SK-N-SH treated with all-trans-retinoic acid at 6 μM for 48 hours (cell line): ENCODE measurements at regions not wholly inside any gene's neighbourhood (a gene's known extent, or its start where the extent isn't known, plus 50 kb on each side); places are given as distances from the start of the nearest gene placed in this dataset.

ENCODE experiments used
- ISL1 ChIP-seq: fragments of 250-450 bp; sonication (Bioruptor Pico); IDR thresholded peaks from 2 replicates; pipeline ENCODE4 v2.1.2; 2022; ENCODE audit warnings: mild to moderate bottlenecking, moderate library complexity
- TCF4 ChIP-seq: fragments of 250-450 bp; sonication (Bioruptor Pico); IDR thresholded peaks from 2 replicates; pipeline ENCODE4 v1.8.0; 2021; ENCODE audit warnings: mild to moderate bottlenecking, moderate library complexity, borderline replicate concordance
- ZC3H10 ChIP-seq: fragments of 250-450 bp; sonication (Bioruptor Pico); IDR thresholded peaks from 2 replicates; pipeline ENCODE4 v1.5.1; 2021; ENCODE audit warnings: mild to moderate bottlenecking, moderate library complexity
- TF ChIP-seq, protein P1 (sequence below): fragments of 250-450 bp; sonication (Bioruptor Pico); IDR thresholded peaks from 2 replicates; pipeline ENCODE4 v1.5.0; 2020; ENCODE audit warnings: mild to moderate bottlenecking, moderate library complexity

DNA sequence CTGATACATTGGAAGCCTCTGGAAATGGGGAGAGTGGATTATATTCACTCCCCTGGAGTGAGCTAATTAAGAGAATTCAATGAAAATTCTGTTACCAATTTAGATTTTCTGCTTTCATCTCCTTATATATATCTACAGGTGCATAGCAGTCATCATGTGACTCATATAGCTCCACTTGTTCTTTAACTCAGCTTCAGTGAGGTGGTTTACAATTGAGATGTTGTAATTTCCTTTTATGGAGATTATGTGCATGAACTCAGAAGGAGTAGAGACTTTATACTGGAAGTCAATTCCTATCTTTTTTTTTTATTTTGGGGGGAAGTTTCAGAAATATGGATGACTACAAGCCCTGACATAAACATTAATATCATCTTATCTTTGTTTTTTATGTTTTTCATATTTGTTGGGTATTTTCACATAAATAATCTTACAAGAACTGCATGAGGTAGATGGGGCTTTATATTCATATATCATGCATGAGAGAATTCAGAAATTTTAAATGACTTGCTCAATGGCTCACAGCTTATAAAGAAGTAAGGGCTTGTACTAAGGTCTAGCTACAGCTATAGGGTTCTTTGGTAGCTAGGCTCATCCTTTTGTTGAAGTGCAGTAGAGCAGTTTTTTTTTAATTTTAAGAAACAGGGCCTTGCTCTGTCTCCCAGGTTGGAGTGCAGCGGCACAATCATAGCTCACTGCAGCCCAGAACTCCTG lies 92.3 kb upstream of the SCAF11 start:
- TF ChIP-seq TCF4 (CRISPR knock-in tag) (no peak), ZC3H10 (CRISPR knock-in tag) (no peak), ISL1 (CRISPR knock-in tag) (no peak)
- TF ChIP-seq, protein P1, sequence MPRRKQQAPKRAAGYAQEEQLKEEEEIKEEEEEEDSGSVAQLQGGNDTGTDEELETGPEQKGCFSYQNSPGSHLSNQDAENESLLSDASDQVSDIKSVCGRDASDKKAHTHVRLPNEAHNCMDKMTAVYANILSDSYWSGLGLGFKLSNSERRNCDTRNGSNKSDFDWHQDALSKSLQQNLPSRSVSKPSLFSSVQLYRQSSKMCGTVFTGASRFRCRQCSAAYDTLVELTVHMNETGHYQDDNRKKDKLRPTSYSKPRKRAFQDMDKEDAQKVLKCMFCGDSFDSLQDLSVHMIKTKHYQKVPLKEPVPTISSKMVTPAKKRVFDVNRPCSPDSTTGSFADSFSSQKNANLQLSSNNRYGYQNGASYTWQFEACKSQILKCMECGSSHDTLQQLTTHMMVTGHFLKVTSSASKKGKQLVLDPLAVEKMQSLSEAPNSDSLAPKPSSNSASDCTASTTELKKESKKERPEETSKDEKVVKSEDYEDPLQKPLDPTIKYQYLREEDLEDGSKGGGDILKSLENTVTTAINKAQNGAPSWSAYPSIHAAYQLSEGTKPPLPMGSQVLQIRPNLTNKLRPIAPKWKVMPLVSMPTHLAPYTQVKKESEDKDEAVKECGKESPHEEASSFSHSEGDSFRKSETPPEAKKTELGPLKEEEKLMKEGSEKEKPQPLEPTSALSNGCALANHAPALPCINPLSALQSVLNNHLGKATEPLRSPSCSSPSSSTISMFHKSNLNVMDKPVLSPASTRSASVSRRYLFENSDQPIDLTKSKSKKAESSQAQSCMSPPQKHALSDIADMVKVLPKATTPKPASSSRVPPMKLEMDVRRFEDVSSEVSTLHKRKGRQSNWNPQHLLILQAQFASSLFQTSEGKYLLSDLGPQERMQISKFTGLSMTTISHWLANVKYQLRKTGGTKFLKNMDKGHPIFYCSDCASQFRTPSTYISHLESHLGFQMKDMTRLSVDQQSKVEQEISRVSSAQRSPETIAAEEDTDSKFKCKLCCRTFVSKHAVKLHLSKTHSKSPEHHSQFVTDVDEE (CRISPR knock-in tag) = no peak
